HCT116 (cell line): ENCODE measurements at regions not wholly inside any gene's neighbourhood (a gene's known extent, or its start where the extent isn't known, plus 50 kb on each side); places are given as distances from the start of the nearest gene placed in this dataset.

Experiments
- ELF1 ChIP-seq: IDR thresholded peaks from 2 replicates; pipeline ENCODE4 v1.6.1; 2012; ENCODE audit warnings: low read depth, borderline replicate concordance
- EZH2 ChIP-seq: fragments of 200-600 bp; sonication (generic); IDR thresholded peaks from 2 replicates; pipeline ENCODE4 v1.6.1; 2017; ENCODE audit warnings: antibody characterized with exemption, mixed run types
- EZH2phosphoT487 ChIP-seq: fragments of 200-600 bp; IDR thresholded peaks from 2 replicates; pipeline ENCODE4 v1.6.1; 2018; ENCODE audit warnings: antibody characterized with exemption, borderline replicate concordance
- JUND ChIP-seq: IDR thresholded peaks from 2 replicates; pipeline ENCODE4 v1.6.1; 2012
- POLR2A ChIP-seq: IDR thresholded peaks from 2 replicates; pipeline ENCODE4 v1.7.0; 2011; ENCODE audit warnings: borderline replicate concordance; ENCODE audit not compliant: insufficient read depth, insufficient read length; ENCODE audit errors: extremely low read depth
- POLR2AphosphoS5 ChIP-seq: IDR thresholded peaks from 2 replicates; pipeline ENCODE4 v1.6.1; 2011; ENCODE audit warnings: mild to moderate bottlenecking, low read depth, low read length, moderate library complexity
- RAD21 ChIP-seq: IDR thresholded peaks from 2 replicates; pipeline ENCODE4 v1.6.1; 2012; ENCODE audit warnings: low read depth, mild to moderate bottlenecking
- SP1 ChIP-seq: IDR thresholded peaks from 2 replicates; pipeline ENCODE4 v1.6.1; 2012; ENCODE audit warnings: low read depth
- YY1 ChIP-seq: IDR thresholded peaks from 2 replicates; pipeline ENCODE4 v1.6.1; 2011; ENCODE audit warnings: low read length, low read depth, moderate library complexity, mild to moderate bottlenecking; ENCODE audit not compliant: insufficient replicate concordance; ENCODE audit errors: extremely low read depth
- TF ChIP-seq, protein P1 (sequence below), 3 experiments: fragments of 200-600 bp in 1 of 3; sonication (generic) in 1 of 3; IDR thresholded peaks in 2 of 3; conservative IDR thresholded peaks in 1 of 3; 2 replicates each; pipeline ENCODE4 v1.5.1; 2012 to 2017; ENCODE audit warnings: low read depth in 2 of 3, low read length in 2 of 3, antibody characterized with exemption in 1 of 3, borderline replicate concordance in 1 of 3, control low read depth in 1 of 3, mild to moderate bottlenecking in 1 of 3, mixed read lengths in 1 of 3, mixed run types in 1 of 3, moderate library complexity in 1 of 3; ENCODE audit not compliant: insufficient read depth in 1 of 3
- TF ChIP-seq, protein P2 (sequence below): IDR thresholded peaks from 2 replicates; pipeline ENCODE4 v1.6.1; 2012; ENCODE audit warnings: low read depth

DNA sequence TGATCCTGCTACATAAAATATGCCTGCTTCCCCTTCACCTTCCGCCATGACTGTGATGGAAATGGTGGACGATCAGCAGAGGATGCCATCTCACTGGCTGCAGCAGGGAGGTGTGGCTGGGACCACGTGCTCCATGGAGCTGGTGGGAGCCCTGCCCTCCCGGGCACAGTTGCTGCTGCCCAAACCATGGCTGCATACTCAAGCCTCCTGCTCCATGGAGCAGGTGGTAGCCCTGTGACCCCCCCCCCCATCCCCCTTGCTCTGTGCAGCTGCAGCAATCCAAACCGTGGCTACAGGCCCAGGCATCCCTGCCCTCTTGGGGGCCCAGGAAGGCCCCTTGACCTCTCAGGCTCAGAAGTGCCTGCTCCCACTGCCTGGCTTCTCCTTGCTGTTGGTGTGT lies 597.5 kb upstream of the LMO3 start:
- TF ChIP-seq SP1, result no peak
- TF ChIP-seq EZH2, result no peak
- no peak for TF ChIP-seq YY1
- TF ChIP-seq, protein P1, sequence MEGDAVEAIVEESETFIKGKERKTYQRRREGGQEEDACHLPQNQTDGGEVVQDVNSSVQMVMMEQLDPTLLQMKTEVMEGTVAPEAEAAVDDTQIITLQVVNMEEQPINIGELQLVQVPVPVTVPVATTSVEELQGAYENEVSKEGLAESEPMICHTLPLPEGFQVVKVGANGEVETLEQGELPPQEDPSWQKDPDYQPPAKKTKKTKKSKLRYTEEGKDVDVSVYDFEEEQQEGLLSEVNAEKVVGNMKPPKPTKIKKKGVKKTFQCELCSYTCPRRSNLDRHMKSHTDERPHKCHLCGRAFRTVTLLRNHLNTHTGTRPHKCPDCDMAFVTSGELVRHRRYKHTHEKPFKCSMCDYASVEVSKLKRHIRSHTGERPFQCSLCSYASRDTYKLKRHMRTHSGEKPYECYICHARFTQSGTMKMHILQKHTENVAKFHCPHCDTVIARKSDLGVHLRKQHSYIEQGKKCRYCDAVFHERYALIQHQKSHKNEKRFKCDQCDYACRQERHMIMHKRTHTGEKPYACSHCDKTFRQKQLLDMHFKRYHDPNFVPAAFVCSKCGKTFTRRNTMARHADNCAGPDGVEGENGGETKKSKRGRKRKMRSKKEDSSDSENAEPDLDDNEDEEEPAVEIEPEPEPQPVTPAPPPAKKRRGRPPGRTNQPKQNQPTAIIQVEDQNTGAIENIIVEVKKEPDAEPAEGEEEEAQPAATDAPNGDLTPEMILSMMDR (IDR thresholded peaks at IDR 0.05 in 2 of 3, conservative IDR thresholded peaks at IDR 0.05 in 1 of 3; ENCODE audit: borderline replicate concordance in 1 of 3, insufficient read depth in 1 of 3, low read depth in 2 of 3, low read length in 2 of 3), result no peak
- TF ChIP-seq POLR2AphosphoS5, result no peak
- no peak for TF ChIP-seq RAD21
- TF ChIP-seq JUND, result no peak
- TF ChIP-seq EZH2phosphoT487, result no peak
- TF ChIP-seq ELF1, result no peak
- TF ChIP-seq POLR2A, result no peak
- TF ChIP-seq, protein P2, sequence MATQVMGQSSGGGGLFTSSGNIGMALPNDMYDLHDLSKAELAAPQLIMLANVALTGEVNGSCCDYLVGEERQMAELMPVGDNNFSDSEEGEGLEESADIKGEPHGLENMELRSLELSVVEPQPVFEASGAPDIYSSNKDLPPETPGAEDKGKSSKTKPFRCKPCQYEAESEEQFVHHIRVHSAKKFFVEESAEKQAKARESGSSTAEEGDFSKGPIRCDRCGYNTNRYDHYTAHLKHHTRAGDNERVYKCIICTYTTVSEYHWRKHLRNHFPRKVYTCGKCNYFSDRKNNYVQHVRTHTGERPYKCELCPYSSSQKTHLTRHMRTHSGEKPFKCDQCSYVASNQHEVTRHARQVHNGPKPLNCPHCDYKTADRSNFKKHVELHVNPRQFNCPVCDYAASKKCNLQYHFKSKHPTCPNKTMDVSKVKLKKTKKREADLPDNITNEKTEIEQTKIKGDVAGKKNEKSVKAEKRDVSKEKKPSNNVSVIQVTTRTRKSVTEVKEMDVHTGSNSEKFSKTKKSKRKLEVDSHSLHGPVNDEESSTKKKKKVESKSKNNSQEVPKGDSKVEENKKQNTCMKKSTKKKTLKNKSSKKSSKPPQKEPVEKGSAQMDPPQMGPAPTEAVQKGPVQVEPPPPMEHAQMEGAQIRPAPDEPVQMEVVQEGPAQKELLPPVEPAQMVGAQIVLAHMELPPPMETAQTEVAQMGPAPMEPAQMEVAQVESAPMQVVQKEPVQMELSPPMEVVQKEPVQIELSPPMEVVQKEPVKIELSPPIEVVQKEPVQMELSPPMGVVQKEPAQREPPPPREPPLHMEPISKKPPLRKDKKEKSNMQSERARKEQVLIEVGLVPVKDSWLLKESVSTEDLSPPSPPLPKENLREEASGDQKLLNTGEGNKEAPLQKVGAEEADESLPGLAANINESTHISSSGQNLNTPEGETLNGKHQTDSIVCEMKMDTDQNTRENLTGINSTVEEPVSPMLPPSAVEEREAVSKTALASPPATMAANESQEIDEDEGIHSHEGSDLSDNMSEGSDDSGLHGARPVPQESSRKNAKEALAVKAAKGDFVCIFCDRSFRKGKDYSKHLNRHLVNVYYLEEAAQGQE, result no peak
